ENCODE measurements at regions not wholly inside any gene's neighbourhood (a gene's known extent, or its start where the extent isn't known, plus 50 kb on each side); places are given as distances from the start of the nearest gene placed in this dataset.

- H3K36me3 ChIP-seq (ENCODE audit: control insufficient read depth in 4 of 4, insufficient read depth in 4 of 4, low read length in 3 of 4) = peaks cover 0 to 2% (median 0%) of the 10 kb centered on the region in 4 experiments
- ChIA-PET CTCF (no interaction called here), POLR2A (no interaction called here)
- DNase-seq = no peak
- H3K27me3 ChIP-seq (replicated peaks in 2 of 5; ENCODE audit: control insufficient read depth in 4 of 5, insufficient read depth in 5 of 5, low read length in 4 of 5) = no peaks in the 10 kb centered on the region
- no peaks in the 10 kb centered on the region for H3K4me1 ChIP-seq (ENCODE audit: control extremely low read depth in 1 of 4, control insufficient read depth in 4 of 4, insufficient read depth in 4 of 4, low read length in 3 of 4)
- no peak overlapping the region for H3K27ac ChIP-seq (ENCODE audit: insufficient read depth in 1 of 2, low read depth in 1 of 2, low read length in 2 of 2, poor library complexity in 1 of 2, severe bottlenecking in 2 of 2)
- H3K4me3 ChIP-seq (ENCODE audit: control insufficient read depth in 1 of 7, extremely low read depth in 1 of 7, insufficient read depth in 4 of 7, low read depth in 2 of 7, low read length in 6 of 7) = no peak overlapping the region
- WGBS (ENCODE audit: insufficient coverage) = no CpG with 5 or more reads among the region's 1 CpG
- H3K9me3 ChIP-seq (ENCODE audit: control extremely low read depth in 1 of 5, control insufficient read depth in 4 of 5, insufficient read depth in 2 of 5, low read depth in 1 of 5, low read length in 4 of 5) = peaks cover 0 to 3% (median 0%) of the 10 kb centered on the region in 5 experiments
Observed at GRCh38 chr12:41769810-41770209, 374.9 kb downstream of the GXYLT1 start.

GRCh38 chr12:41768456-41768855, 376.2 kb downstream of the GXYLT1 start:
- CTCF ChIA-PET = no interaction called here
- H3K36me3 ChIP-seq (ENCODE audit: control insufficient read depth in 4 of 4, insufficient read depth in 4 of 4, low read length in 3 of 4) = peaks cover 0 to 2% (median 0%) of the 10 kb centered on the region in 4 experiments
- WGBS (ENCODE audit: insufficient coverage) = 100% methylated on average over 6 of the region's 7 CpGs
- no peaks in the 10 kb centered on the region for H3K4me1 ChIP-seq (ENCODE audit: control extremely low read depth in 1 of 4, control insufficient read depth in 4 of 4, insufficient read depth in 4 of 4, low read length in 3 of 4)
- no peak overlapping the region for H3K4me3 ChIP-seq (ENCODE audit: control insufficient read depth in 1 of 7, extremely low read depth in 1 of 7, insufficient read depth in 4 of 7, low read depth in 2 of 7, low read length in 6 of 7)
- no peak overlapping the region for H3K27ac ChIP-seq (ENCODE audit: insufficient read depth in 1 of 2, low read depth in 1 of 2, low read length in 2 of 2, poor library complexity in 1 of 2, severe bottlenecking in 2 of 2)
- peaks cover 0 to 3% (median 0%) of the 10 kb centered on the region in 5 experiments for H3K9me3 ChIP-seq (ENCODE audit: control extremely low read depth in 1 of 5, control insufficient read depth in 4 of 5, insufficient read depth in 2 of 5, low read depth in 1 of 5, low read length in 4 of 5)
- POLR2A ChIA-PET = no interaction called here
- H3K27me3 ChIP-seq (replicated peaks in 2 of 5; ENCODE audit: control insufficient read depth in 4 of 5, insufficient read depth in 5 of 5, low read length in 4 of 5) = no peaks in the 10 kb centered on the region
- DNase-seq = no peak

- H3K9me3 ChIP-seq (ENCODE audit: control extremely low read depth in 1 of 5, control insufficient read depth in 4 of 5, insufficient read depth in 2 of 5, low read depth in 1 of 5, low read length in 4 of 5) = peaks cover 0 to 3% (median 0%) of the 10 kb centered on the region in 5 experiments
- H3K36me3 ChIP-seq (ENCODE audit: control insufficient read depth in 4 of 4, insufficient read depth in 4 of 4, low read length in 3 of 4) = no peaks in the 10 kb centered on the region
- H3K27ac ChIP-seq (ENCODE audit: insufficient read depth in 1 of 2, low read depth in 1 of 2, low read length in 2 of 2, poor library complexity in 1 of 2, severe bottlenecking in 2 of 2) = no peak overlapping the region
- CTCF ChIA-PET = no interaction called here
- H3K4me1 ChIP-seq (ENCODE audit: control extremely low read depth in 1 of 4, control insufficient read depth in 4 of 4, insufficient read depth in 4 of 4, low read length in 3 of 4) = no peaks in the 10 kb centered on the region
- no peaks in the 10 kb centered on the region for H3K27me3 ChIP-seq (replicated peaks in 2 of 5; ENCODE audit: control insufficient read depth in 4 of 5, insufficient read depth in 5 of 5, low read length in 4 of 5)
- POLR2A ChIA-PET = no interaction called here
- H3K4me3 ChIP-seq (ENCODE audit: control insufficient read depth in 1 of 7, extremely low read depth in 1 of 7, insufficient read depth in 4 of 7, low read depth in 2 of 7, low read length in 6 of 7) = no peak overlapping the region
- no peak for DNase-seq
- no CpG with 5 or more reads among the region's 3 CpGs for WGBS (ENCODE audit: insufficient coverage)
Observed at GRCh38 chr12:41762691-41763090, 382.0 kb downstream of the GXYLT1 start.

GRCh38 chr12:41745593-41745992, 399.1 kb downstream of the GXYLT1 start:
- CTCF ChIA-PET = no interaction called here
- 100% methylated on average over 1 of the region's 3 CpGs for WGBS (ENCODE audit: insufficient coverage)
- H3K9me3 ChIP-seq (ENCODE audit: control extremely low read depth in 1 of 5, control insufficient read depth in 4 of 5, insufficient read depth in 2 of 5, low read depth in 1 of 5, low read length in 4 of 5) = no peaks in the 10 kb centered on the region
- no peak overlapping the region for H3K4me3 ChIP-seq (ENCODE audit: control insufficient read depth in 1 of 7, extremely low read depth in 1 of 7, insufficient read depth in 4 of 7, low read depth in 2 of 7, low read length in 6 of 7)
- H3K4me1 ChIP-seq (ENCODE audit: control extremely low read depth in 1 of 4, control insufficient read depth in 4 of 4, insufficient read depth in 4 of 4, low read length in 3 of 4) = peaks cover 0 to 12% (median 5%) of the 10 kb centered on the region in 4 experiments
- H3K27me3 ChIP-seq (replicated peaks in 2 of 5; ENCODE audit: control insufficient read depth in 4 of 5, insufficient read depth in 5 of 5, low read length in 4 of 5) = no peaks in the 10 kb centered on the region
- POLR2A ChIA-PET = no interaction called here
- no peak for DNase-seq
- no peak overlapping the region for H3K27ac ChIP-seq (ENCODE audit: insufficient read depth in 1 of 2, low read depth in 1 of 2, low read length in 2 of 2, poor library complexity in 1 of 2, severe bottlenecking in 2 of 2)
- H3K36me3 ChIP-seq (ENCODE audit: control insufficient read depth in 4 of 4, insufficient read depth in 4 of 4, low read length in 3 of 4) = no peaks in the 10 kb centered on the region

DNA sequence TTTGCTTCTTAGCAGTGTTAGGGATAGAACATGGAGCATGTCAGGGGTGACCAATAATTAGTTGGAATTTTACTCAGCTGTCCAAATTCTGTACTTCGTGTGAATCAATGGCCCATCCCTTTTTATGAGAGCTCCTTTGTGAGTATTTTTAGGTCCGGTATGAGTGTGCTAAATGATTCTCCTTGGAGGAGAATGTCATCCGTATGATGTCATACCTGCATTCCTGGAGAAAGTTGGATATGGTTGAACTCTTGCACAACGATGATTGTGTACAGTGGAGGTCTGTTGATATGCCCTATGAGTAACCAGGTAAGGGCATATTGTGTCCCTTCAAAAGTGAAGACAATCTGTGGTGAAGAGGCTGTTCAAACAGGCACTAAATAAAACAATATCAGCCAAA, 400.8 kb downstream of the GXYLT1 start:
- no peaks in the 10 kb centered on the region for H3K27me3 ChIP-seq (replicated peaks in 2 of 5; ENCODE audit: control insufficient read depth in 4 of 5, insufficient read depth in 5 of 5, low read length in 4 of 5)
- 100% methylated on average over 3 of the region's 4 CpGs for WGBS (ENCODE audit: insufficient coverage)
- no peak overlapping the region for H3K27ac ChIP-seq (ENCODE audit: insufficient read depth in 1 of 2, low read depth in 1 of 2, low read length in 2 of 2, poor library complexity in 1 of 2, severe bottlenecking in 2 of 2)
- CTCF ChIA-PET = interaction anchor here (0.6 kb wide), 1 partner anchor 536 kb away, joined by 3 read pairs; no protein-coding TSS in a partner anchor
- no peaks in the 10 kb centered on the region for H3K36me3 ChIP-seq (ENCODE audit: control insufficient read depth in 4 of 4, insufficient read depth in 4 of 4, low read length in 3 of 4)
- H3K4me3 ChIP-seq (ENCODE audit: control insufficient read depth in 1 of 7, extremely low read depth in 1 of 7, insufficient read depth in 4 of 7, low read depth in 2 of 7, low read length in 6 of 7) = no peak overlapping the region
- H3K4me1 ChIP-seq (ENCODE audit: control extremely low read depth in 1 of 4, control insufficient read depth in 4 of 4, insufficient read depth in 4 of 4, low read length in 3 of 4) = peaks cover 0 to 12% (median 5%) of the 10 kb centered on the region in 4 experiments
- POLR2A ChIA-PET = no interaction called here
- H3K9me3 ChIP-seq (ENCODE audit: control extremely low read depth in 1 of 5, control insufficient read depth in 4 of 5, insufficient read depth in 2 of 5, low read depth in 1 of 5, low read length in 4 of 5) = no peaks in the 10 kb centered on the region
- no peak for DNase-seq

GRCh38 chr12:41739066-41739465, 405.6 kb downstream of the GXYLT1 start:
- H3K27ac ChIP-seq (ENCODE audit: insufficient read depth in 1 of 2, low read depth in 1 of 2, low read length in 2 of 2, poor library complexity in 1 of 2, severe bottlenecking in 2 of 2) = no peak overlapping the region
- CTCF ChIA-PET = no interaction called here
- no peaks in the 10 kb centered on the region for H3K27me3 ChIP-seq (replicated peaks in 2 of 5; ENCODE audit: control insufficient read depth in 4 of 5, insufficient read depth in 5 of 5, low read length in 4 of 5)
- H3K4me3 ChIP-seq (ENCODE audit: control insufficient read depth in 1 of 7, extremely low read depth in 1 of 7, insufficient read depth in 4 of 7, low read depth in 2 of 7, low read length in 6 of 7) = no peak overlapping the region
- H3K4me1 ChIP-seq (ENCODE audit: control extremely low read depth in 1 of 4, control insufficient read depth in 4 of 4, insufficient read depth in 4 of 4, low read length in 3 of 4) = no peaks in the 10 kb centered on the region
- no peaks in the 10 kb centered on the region for H3K9me3 ChIP-seq (ENCODE audit: control extremely low read depth in 1 of 5, control insufficient read depth in 4 of 5, insufficient read depth in 2 of 5, low read depth in 1 of 5, low read length in 4 of 5)
- DNase-seq = no peak
- POLR2A ChIA-PET = no interaction called here
- 100% methylated on average over 1 of the region's 3 CpGs for WGBS (ENCODE audit: insufficient coverage)
- no peaks in the 10 kb centered on the region for H3K36me3 ChIP-seq (ENCODE audit: control insufficient read depth in 4 of 4, insufficient read depth in 4 of 4, low read length in 3 of 4)

DNA sequence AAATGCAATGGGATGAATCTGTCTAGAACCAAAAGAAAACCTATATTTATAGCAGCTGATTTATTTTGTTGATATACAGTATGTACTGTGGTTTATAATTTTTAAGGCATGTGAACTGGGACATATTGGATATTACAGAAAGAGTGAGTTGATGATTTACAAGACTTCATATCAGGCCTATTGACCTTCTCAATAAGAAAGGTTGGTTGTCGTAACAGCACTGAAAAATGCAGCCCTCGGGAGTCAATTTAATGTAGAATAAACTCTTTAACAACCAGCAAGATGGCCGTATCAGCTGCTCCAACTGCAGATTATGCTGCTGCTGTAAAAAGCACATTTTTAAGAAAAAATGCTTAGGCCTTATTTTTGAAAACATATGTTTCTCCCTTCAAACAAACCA, 407.3 kb downstream of the GXYLT1 start:
- Histone ChIP-seq H3K4me1 (ENCODE audit: control extremely low read depth in 1 of 4, control insufficient read depth in 4 of 4, insufficient read depth in 4 of 4, low read length in 3 of 4) (no peaks in the 10 kb centered on the region), H3K27ac (ENCODE audit: insufficient read depth in 1 of 2, low read depth in 1 of 2, low read length in 2 of 2, poor library complexity in 1 of 2, severe bottlenecking in 2 of 2) (no peak overlapping the region), H3K27me3 (replicated peaks in 2 of 5; ENCODE audit: control insufficient read depth in 4 of 5, insufficient read depth in 5 of 5, low read length in 4 of 5) (no peaks in the 10 kb centered on the region), H3K4me3 (ENCODE audit: control insufficient read depth in 1 of 7, extremely low read depth in 1 of 7, insufficient read depth in 4 of 7, low read depth in 2 of 7, low read length in 6 of 7) (no peak overlapping the region), H3K9me3 (ENCODE audit: control extremely low read depth in 1 of 5, control insufficient read depth in 4 of 5, insufficient read depth in 2 of 5, low read depth in 1 of 5, low read length in 4 of 5) (no peaks in the 10 kb centered on the region), H3K36me3 (ENCODE audit: control insufficient read depth in 4 of 4, insufficient read depth in 4 of 4, low read length in 3 of 4) (no peaks in the 10 kb centered on the region)
- DNase-seq = no peak
- 100% methylated on average over 2 of the region's 3 CpGs for WGBS (ENCODE audit: insufficient coverage)
- POLR2A ChIA-PET = no interaction called here
- CTCF ChIA-PET = no interaction called here
